GOT3 (cell line): ENCODE measurements at regions not wholly inside any gene's neighbourhood (a gene's known extent, or its start where the extent isn't known, plus 50 kb on each side); places are given as distances from the start of the nearest gene placed in this dataset.

Experiments used
- DNase-seq: peaks from one replicate; lab custom pipeline; 2025; ENCODE audit warnings: mixed read lengths; lab: John Stamatoyannopoulos, UW

GRCh38 chr20:57768519-57768918, 58.7 kb upstream of the PMEPA1 start:
- DNase-seq = no peak

GRCh38 chr20:57767441-57767840, 57.6 kb upstream of the PMEPA1 start:
- DNase-seq = no peak

GRCh38 chr20:57763235-57763595, 53.4 kb upstream of the PMEPA1 start:
- no peak for DNase-seq

GRCh38 chr20:57762531-57763234, 52.9 kb upstream of the PMEPA1 start:
- no peak for DNase-seq

- DNase-seq = no peak
Observed at GRCh38 chr20:57761413-57761734, 51.6 kb upstream of the PMEPA1 start.

- no peak for DNase-seq
Observed at GRCh38 chr20:57760698-57761412, 51.0 kb upstream of the PMEPA1 start.

- no peak for DNase-seq
Observed at GRCh38 chr20:57759724-57760123, 49.9 kb upstream of the PMEPA1 start.
